ENCODE measurements at regions not wholly inside any gene's neighbourhood (a gene's known extent, or its start where the extent isn't known, plus 50 kb on each side); places are given as distances from the start of the nearest gene placed in this dataset.

GRCh38 chr5:147989239-147989638, 74.5 kb upstream of the SPINK5 start:
- no peak for TF ChIP-seq CTCF (IDR thresholded peaks at IDR 0.05; ENCODE audit: low read depth, low read length, poor library complexity, severe bottlenecking)
- no peak for TF ChIP-seq EZH2phosphoT487 (IDR thresholded peaks at IDR 0.05; ENCODE audit: borderline replicate concordance, low read length)

Measured in DOHH2 (cell line).